HL-60 (cell line): ENCODE measurements at regions not wholly inside any gene's neighbourhood (a gene's known extent, or its start where the extent isn't known, plus 50 kb on each side); places are given as distances from the start of the nearest gene placed in this dataset.

ENCODE experiments used
- DNase-seq, 2 experiments: peaks; one replicate each; pipeline ENCODE4 v3.0.0-alpha.2; 2010 to 2020; ENCODE audit warnings: low read depth in 1 of 2, low spot score in 1 of 2
- H3K27ac ChIP-seq: fragments of 250-450 bp; sonication (Bioruptor Pico); replicated peaks from 2 replicates; pipeline ENCODE4 v1.5.1; 2020; ENCODE audit warnings: mild to moderate bottlenecking, moderate library complexity
- H3K27me3 ChIP-seq: fragments of 250-450 bp; sonication (Bioruptor Pico); 2 replicates; pipeline ENCODE4 v1.5.1; 2021; ENCODE audit warnings: mild to moderate bottlenecking, moderate library complexity; ENCODE audit not compliant: insufficient read depth, poor library complexity, severe bottlenecking
- H3K4me3 ChIP-seq: replicated peaks from 2 replicates; pipeline ENCODE4 v1.5.1; 2011; ENCODE audit warnings: mild to moderate bottlenecking, control low read depth, low read length; ENCODE audit not compliant: insufficient read depth
- CTCF ChIP-seq: IDR thresholded peaks from one replicate; pipeline ENCODE4 v1.5.1; 2011; ENCODE audit warnings: low read length, control low read depth, inconsistent platforms; ENCODE audit not compliant: insufficient read depth
- GABPA ChIP-seq: IDR thresholded peaks from 2 replicates; pipeline ENCODE4 v1.6.1; 2012; ENCODE audit warnings: low read depth
- POLR2AphosphoS5 ChIP-seq: IDR thresholded peaks from 2 replicates; pipeline ENCODE4 v1.6.1; 2012; ENCODE audit warnings: low read depth
- SPI1 ChIP-seq: IDR thresholded peaks from 2 replicates; pipeline ENCODE4 v1.6.1; 2012; ENCODE audit warnings: low read depth, mild to moderate bottlenecking, borderline replicate concordance
- TF ChIP-seq, protein P1 (sequence below): IDR thresholded peaks from 2 replicates; pipeline ENCODE4 v1.6.1; 2012; ENCODE audit warnings: low read depth; ENCODE audit not compliant: insufficient replicate concordance

GRCh38 chr3:180358179-180358578 lies 243.8 kb upstream of the TTC14 start:
- no peak for DNase-seq

DNA sequence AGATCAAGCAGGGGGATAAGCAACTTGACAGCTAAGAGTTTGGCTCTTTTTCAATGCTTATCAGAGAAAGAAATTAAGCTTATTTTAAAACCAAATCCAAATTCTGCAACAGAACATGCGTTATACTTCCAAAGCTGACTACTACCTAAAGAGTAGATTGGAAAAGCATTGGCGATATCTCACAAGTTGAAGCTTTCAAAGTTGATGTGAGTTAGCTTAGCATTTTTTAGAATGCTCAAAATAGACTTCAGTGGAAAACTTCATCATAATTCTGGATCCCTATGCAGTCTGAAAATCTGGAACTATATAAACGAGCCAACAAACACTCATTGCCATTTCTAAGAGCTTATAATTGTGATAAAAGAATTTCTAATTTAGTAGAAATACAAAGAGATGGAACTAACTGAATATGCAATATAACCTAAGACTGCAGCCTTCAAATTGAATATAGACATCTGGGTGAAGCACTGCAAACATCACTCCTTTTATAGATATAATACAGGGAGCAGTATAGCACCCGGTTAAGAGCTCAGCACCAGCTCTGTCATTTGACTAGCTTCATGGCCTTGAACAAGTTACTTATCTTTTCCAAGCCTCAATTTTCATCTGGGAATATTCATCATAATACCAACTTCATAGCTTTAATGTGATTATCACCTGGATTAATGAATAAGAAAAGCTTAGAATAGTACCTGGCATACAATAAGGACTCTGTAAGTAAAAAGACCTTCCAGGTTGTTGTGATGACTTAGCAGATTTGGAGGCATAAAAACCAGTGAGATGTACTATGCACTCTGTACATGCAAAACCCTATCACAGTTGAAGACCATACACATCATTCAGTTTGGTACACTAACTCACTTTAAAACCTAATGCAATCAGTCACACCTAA lies 242.7 kb upstream of the TTC14 start:
- no peak for DNase-seq
- H3K27me3 ChIP-seq, result no peaks in the 10 kb centered on the region
- TF ChIP-seq GABPA, result no peak
- no peak for TF ChIP-seq POLR2AphosphoS5
- TF ChIP-seq, protein P1, sequence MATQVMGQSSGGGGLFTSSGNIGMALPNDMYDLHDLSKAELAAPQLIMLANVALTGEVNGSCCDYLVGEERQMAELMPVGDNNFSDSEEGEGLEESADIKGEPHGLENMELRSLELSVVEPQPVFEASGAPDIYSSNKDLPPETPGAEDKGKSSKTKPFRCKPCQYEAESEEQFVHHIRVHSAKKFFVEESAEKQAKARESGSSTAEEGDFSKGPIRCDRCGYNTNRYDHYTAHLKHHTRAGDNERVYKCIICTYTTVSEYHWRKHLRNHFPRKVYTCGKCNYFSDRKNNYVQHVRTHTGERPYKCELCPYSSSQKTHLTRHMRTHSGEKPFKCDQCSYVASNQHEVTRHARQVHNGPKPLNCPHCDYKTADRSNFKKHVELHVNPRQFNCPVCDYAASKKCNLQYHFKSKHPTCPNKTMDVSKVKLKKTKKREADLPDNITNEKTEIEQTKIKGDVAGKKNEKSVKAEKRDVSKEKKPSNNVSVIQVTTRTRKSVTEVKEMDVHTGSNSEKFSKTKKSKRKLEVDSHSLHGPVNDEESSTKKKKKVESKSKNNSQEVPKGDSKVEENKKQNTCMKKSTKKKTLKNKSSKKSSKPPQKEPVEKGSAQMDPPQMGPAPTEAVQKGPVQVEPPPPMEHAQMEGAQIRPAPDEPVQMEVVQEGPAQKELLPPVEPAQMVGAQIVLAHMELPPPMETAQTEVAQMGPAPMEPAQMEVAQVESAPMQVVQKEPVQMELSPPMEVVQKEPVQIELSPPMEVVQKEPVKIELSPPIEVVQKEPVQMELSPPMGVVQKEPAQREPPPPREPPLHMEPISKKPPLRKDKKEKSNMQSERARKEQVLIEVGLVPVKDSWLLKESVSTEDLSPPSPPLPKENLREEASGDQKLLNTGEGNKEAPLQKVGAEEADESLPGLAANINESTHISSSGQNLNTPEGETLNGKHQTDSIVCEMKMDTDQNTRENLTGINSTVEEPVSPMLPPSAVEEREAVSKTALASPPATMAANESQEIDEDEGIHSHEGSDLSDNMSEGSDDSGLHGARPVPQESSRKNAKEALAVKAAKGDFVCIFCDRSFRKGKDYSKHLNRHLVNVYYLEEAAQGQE, result no peak
- TF ChIP-seq SPI1, result no peak
- no peak for TF ChIP-seq CTCF
- no peak overlapping the region for H3K27ac ChIP-seq
- no peak overlapping the region for H3K4me3 ChIP-seq

More at GRCh38 chr3:180358179-180358578, 243.8 kb upstream of the TTC14 start:
- TF ChIP-seq SPI1 (no peak), POLR2AphosphoS5 (no peak)
- TF ChIP-seq, protein P1, result no peak
- Histone ChIP-seq H3K27me3 (no peaks in the 10 kb centered on the region), H3K4me3 (no peak overlapping the region), H3K27ac (no peak overlapping the region)

DNA sequence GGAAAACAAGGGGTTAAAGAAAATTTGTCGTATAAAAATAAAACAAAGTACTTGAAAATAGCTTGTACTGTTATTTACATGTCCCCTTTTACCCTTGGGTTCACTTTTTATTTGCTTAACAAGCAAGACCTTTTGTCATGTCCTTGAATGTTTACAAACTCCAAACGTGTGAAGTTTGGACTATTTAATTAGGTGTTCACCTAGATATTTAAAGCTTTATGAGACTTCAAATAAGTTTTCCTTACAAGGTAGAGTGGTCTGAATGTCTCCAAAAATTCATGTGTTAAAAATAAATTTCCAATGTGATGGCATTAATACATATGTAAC lies 242.0 kb upstream of the TTC14 start:
- DNase-seq, result no peak
- TF ChIP-seq GABPA, result no peak
- TF ChIP-seq POLR2AphosphoS5, result no peak
- TF ChIP-seq CTCF, result no peak
- TF ChIP-seq SPI1, result no peak
- TF ChIP-seq, protein P1, result no peak
- Histone ChIP-seq H3K4me3 (no peak overlapping the region), H3K27me3 (no peaks in the 10 kb centered on the region), H3K27ac (no peak overlapping the region)
